ENCODE measurements at regions not wholly inside any gene's neighbourhood (a gene's known extent, or its start where the extent isn't known, plus 50 kb on each side); places are given as distances from the start of the nearest gene placed in this dataset.
"Not testable (repeated sequence)": the region's sequence is repeated elsewhere in the genome, so short reads cannot be mapped to it uniquely, and the experiment has no call there.

DNA sequence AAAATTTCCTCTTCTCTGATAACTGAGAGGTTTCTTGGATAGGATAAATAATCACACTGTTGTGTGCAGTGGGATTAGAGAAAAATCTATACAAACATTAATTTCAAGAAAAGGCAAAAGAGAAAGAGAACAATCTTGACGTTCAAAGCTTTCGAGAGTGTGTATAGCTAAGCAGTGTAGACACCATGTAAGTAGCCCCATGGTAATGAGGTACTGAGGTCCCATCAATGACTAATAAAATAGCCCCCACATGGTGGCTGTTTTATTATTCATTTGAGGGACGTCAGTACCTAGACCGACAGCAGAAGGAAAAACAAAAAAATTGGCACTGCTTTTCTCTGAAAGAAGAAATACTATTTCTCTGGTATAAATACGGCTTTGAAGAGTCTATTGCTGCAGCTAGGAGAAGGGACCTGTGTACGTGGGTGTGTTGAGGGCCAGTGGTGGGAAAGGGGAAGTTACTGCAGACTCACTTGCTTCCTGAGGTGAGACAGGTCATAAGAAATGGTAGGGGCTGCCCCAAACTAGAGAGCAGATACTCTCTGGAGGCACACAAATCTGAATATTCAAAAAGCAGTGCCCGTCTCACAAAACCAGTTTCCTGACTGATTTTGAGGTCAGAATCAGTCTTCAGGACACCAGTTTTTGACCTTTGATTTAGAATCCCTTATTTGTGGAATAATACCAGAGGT is 339.8 kb downstream of the EMP1 start:
- DNase-seq: no peak
- intact Hi-C loops (cut with micrococcal nuclease): loop anchor here (10.0 kb wide), 2 partner anchors 172 to 262 kb away; no protein-coding TSS in a partner anchor
- Histone ChIP-seq H3K27me3 (ENCODE audit: low read depth) (peaks cover 72% of the 10 kb centered on the region), H3K4me3 (no peak overlapping the region), H3K36me3 (no peaks in the 10 kb centered on the region), H3K9me3 (replicated peaks) (no peaks in the 10 kb centered on the region), H3K27ac (replicated peaks) (no peak overlapping the region), H3K4me1 (peaks cover 3% of the 10 kb centered on the region)
- TF ChIP-seq, protein P1, sequence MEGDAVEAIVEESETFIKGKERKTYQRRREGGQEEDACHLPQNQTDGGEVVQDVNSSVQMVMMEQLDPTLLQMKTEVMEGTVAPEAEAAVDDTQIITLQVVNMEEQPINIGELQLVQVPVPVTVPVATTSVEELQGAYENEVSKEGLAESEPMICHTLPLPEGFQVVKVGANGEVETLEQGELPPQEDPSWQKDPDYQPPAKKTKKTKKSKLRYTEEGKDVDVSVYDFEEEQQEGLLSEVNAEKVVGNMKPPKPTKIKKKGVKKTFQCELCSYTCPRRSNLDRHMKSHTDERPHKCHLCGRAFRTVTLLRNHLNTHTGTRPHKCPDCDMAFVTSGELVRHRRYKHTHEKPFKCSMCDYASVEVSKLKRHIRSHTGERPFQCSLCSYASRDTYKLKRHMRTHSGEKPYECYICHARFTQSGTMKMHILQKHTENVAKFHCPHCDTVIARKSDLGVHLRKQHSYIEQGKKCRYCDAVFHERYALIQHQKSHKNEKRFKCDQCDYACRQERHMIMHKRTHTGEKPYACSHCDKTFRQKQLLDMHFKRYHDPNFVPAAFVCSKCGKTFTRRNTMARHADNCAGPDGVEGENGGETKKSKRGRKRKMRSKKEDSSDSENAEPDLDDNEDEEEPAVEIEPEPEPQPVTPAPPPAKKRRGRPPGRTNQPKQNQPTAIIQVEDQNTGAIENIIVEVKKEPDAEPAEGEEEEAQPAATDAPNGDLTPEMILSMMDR (IDR thresholded peaks at IDR 0.05; ENCODE audit: borderline replicate concordance): no peak

DNA sequence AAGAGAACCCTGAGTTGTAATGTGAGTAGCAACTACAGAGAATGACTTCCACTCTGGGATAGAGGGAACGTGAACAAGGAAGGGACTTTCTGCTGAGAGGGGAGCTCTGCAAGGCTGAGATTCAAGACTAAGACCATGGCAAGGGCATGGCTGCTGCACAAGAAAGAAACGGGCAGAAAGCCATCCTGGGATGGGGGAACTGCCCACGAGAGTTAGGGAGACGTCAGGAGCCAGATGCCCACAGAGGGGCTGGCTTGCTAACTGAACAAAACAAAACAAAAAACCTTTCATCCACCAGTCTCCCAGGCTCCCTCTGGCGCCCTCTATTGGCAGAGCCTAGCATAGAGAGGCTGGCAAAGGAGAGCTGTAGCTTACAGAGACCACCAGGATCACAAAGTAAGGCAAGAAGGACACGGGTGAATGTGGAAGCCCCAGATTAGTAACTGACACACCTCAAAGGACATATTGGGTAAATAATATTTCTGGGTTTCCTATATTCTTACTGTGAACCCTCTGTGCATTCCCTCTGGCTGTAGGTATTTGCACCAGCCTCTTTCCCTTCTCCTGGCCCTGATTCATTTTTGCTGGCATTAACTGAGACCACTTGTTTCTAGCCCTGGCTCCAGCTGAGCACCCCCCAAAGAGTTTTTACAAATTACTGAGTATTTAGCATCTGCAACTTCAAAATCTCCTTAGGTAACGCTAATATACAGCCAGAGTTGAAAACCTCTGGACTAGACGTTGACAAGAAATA is 338.3 kb downstream of the EMP1 start:
- H3K27me3 ChIP-seq (ENCODE audit: low read depth): peaks cover 74% of the 10 kb centered on the region
- intact Hi-C loops (cut with micrococcal nuclease): loop anchor here (10.0 kb wide), 2 partner anchors 170 to 260 kb away; no protein-coding TSS in a partner anchor
- H3K36me3 ChIP-seq: no peaks in the 10 kb centered on the region
- H3K27ac ChIP-seq (replicated peaks): peak overlapping the region; percentile 38
- H3K4me1 ChIP-seq: peaks cover 3% of the 10 kb centered on the region
- peak overlapping the region; percentile 42 for H3K4me3 ChIP-seq
- H3K9me3 ChIP-seq (replicated peaks): no peaks in the 10 kb centered on the region
- peak; percentile 68 for DNase-seq
- TF ChIP-seq, protein P1 (IDR thresholded peaks at IDR 0.05; ENCODE audit: borderline replicate concordance): peak; percentile 90

DNA sequence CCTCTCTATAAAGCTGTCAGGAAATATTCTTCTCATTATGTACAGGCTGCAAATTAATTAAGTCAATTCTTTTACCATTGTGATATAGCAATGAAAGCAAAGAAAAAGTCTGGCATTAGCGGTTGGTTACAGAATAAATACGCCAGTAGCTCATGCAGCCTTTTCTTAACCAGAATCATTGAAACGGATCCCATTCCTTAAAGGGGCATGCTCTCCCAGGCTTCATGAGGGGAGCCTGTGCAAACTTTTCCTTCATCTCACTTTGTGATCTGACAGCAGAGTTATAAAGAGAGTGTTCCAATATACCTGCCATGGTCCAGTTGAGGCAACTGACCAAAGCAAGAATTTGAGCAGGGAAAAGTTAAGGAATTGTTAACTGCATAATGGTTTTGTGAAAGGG is 337.7 kb downstream of the EMP1 start:
- H3K36me3 ChIP-seq: no peaks in the 10 kb centered on the region
- no peak for DNase-seq
- TF ChIP-seq, protein P1 (IDR thresholded peaks at IDR 0.05; ENCODE audit: borderline replicate concordance): no peak
- peaks cover 3% of the 10 kb centered on the region for H3K4me1 ChIP-seq
- H3K9me3 ChIP-seq (replicated peaks): no peaks in the 10 kb centered on the region
- H3K27ac ChIP-seq (replicated peaks): peak overlapping the region; percentile 38
- intact Hi-C loops (cut with micrococcal nuclease): loop anchor here (10.0 kb wide), 2 partner anchors 169 to 259 kb away; no protein-coding TSS in a partner anchor
- peaks cover 71% of the 10 kb centered on the region for H3K27me3 ChIP-seq (ENCODE audit: low read depth)
- peak overlapping the region; percentile 42 for H3K4me3 ChIP-seq

DNA sequence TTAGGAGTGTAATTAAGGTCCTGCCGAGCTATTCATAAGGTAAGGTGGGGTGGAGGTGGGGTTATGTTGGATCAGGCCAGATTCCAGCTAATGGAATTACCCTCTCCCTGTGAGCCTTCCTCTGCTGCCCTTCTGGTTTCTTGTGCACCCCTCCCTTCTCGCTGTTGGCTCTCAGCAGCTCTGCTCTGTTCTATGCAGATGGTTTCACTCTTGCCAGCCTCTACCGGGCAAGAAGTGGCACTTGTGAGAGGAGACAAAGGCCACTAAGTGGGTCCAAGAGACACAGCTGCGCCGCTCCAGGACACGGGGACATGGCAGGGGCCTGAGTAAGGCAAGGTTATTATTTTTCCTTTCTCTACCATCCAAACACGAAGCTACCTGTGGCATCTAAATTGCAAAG is 334.4 kb downstream of the EMP1 start:
- Histone ChIP-seq H3K36me3 (no peaks in the 10 kb centered on the region), H3K9me3 (replicated peaks) (no peaks in the 10 kb centered on the region), H3K4me3 (no peak overlapping the region), H3K27me3 (ENCODE audit: low read depth) (peaks cover 46% of the 10 kb centered on the region), H3K4me1 (peaks cover 3% of the 10 kb centered on the region), H3K27ac (replicated peaks) (no peak overlapping the region)
- TF ChIP-seq, protein P1 (IDR thresholded peaks at IDR 0.05; ENCODE audit: borderline replicate concordance): no peak
- intact Hi-C loops (cut with micrococcal nuclease): loop anchor here (10.0 kb wide), 2 partner anchors 166 to 256 kb away; no protein-coding TSS in a partner anchor
- DNase-seq: no peak

DNA sequence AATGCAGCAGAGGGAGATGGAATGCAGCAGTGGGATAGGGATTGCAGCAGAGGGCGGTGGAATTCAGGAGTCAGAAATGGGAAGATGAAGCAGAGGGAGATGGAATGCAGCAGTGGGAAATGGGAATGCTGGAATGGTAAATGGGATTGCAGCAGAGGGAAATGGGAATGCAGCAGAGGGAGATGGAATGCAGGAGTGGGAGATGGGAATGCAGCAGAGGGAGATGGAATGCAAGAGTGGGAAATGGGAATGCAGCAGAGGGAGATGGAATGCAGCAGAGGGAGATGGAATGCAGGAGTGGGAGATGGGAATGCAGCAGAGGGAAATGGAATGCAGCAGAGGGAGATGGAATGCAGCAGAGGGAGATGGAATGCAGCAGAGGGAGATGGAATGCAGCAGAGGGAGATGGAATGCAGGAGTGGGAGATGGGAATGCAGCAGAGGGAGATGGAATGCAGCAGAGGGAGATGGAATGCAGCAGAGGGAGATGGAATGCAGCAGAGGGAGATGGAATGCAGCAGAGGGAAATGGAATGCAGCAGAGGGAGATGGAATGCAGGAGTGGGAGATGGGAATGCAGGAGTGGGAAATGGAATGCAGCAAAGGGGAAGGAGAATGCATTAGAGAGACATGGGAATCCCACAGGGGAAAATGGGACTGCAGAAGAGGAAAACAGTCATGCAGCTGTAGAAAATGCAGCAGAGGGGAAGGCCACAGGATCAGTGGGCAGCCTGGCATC is 329.8 kb downstream of the EMP1 start:
- intact Hi-C loops (cut with micrococcal nuclease); H3K4me3 ChIP-seq; DNase-seq; H3K36me3 ChIP-seq; H3K27ac ChIP-seq (replicated peaks); H3K4me1 ChIP-seq; H3K9me3 ChIP-seq (replicated peaks): not testable (repeated sequence)
- H3K27me3 ChIP-seq (ENCODE audit: low read depth): peaks cover 59% of the 10 kb centered on the region
